CD14-positive monocyte (primary cell): ENCODE measurements at regions not wholly inside any gene's neighbourhood (a gene's known extent, or its start where the extent isn't known, plus 50 kb on each side); places are given as distances from the start of the nearest gene placed in this dataset.

Experiments
- DNase-seq, 3 donors: peaks; one replicate each; pipeline ENCODE4 v3.0.0-alpha.2; 2011 to 2022
- H2AFZ ChIP-seq: 2 replicates; pipeline ENCODE4 v1.6.0; 2012; ENCODE audit warnings: mild to moderate bottlenecking, low read depth, low read length, inconsistent platforms; ENCODE audit not compliant: insufficient read depth, poor library complexity, severe bottlenecking
- H3K27ac ChIP-seq, 2 donors: 1 replicate in 1 of 2; 2 replicates in 1 of 2; pipeline ENCODE4 v1.5.1; 2012 to 2013; ENCODE audit warnings: low read length in 2 of 2, control low read depth in 1 of 2, inconsistent platforms in 1 of 2, low read depth in 1 of 2, mild to moderate bottlenecking in 1 of 2
- H3K27me3 ChIP-seq, 2 donors: one replicate each; pipeline versions ENCODE4 v1.6.0 to v1.6.1; 2011 to 2013; ENCODE audit warnings: low read length in 2 of 2; ENCODE audit not compliant: control insufficient read depth in 2 of 2, insufficient read depth in 2 of 2
- H3K36me3 ChIP-seq, 2 donors: replicated peaks in 1 of 2; 1 replicate in 1 of 2; 2 replicates in 1 of 2; pipeline versions ENCODE4 v1.5.1 to v1.6.1; 2012 to 2013; ENCODE audit warnings: low read length in 2 of 2, control low read depth in 1 of 2, inconsistent platforms in 1 of 2, mild to moderate bottlenecking in 1 of 2; ENCODE audit not compliant: insufficient read depth in 2 of 2, control insufficient read depth in 1 of 2
- H3K4me1 ChIP-seq, 2 donors: 1 replicate in 1 of 2; 2 replicates in 1 of 2; pipeline versions ENCODE4 v1.5.1 to v1.6.1; 2012 to 2013; ENCODE audit warnings: low read length in 2 of 2, control low read depth in 1 of 2, inconsistent platforms in 1 of 2, mild to moderate bottlenecking in 1 of 2, moderate library complexity in 1 of 2; ENCODE audit not compliant: insufficient read depth in 2 of 2, control insufficient read depth in 1 of 2
- H3K4me2 ChIP-seq: replicated peaks from 2 replicates; pipeline ENCODE3; 2012; ENCODE audit warnings: low read length, moderate library complexity, mild to moderate bottlenecking; ENCODE audit not compliant: poor library complexity, severe bottlenecking; ENCODE audit errors: extremely low read depth
- H3K4me3 ChIP-seq, 3 experiments: fragments of 200-600 bp in 1 of 3; sonication (generic) in 1 of 3; replicated peaks in 1 of 3; 1 replicate in 2 of 3; 2 replicates in 1 of 3; pipeline ENCODE4 v1.5.1; 2011 to 2013; ENCODE audit warnings: low read length in 3 of 3, mild to moderate bottlenecking in 3 of 3, control low read depth in 2 of 3, low read depth in 2 of 3, inconsistent platforms in 1 of 3, moderate library complexity in 1 of 3
- H3K79me2 ChIP-seq: 2 replicates; pipeline ENCODE4 v1.6.0; 2012; ENCODE audit warnings: mild to moderate bottlenecking, control low read depth, inconsistent platforms, low read length, moderate library complexity; ENCODE audit not compliant: insufficient read depth
- H3K9ac ChIP-seq: 2 replicates; pipeline ENCODE4 v1.6.0; 2017; ENCODE audit warnings: low read length, mild to moderate bottlenecking; ENCODE audit not compliant: insufficient read depth, poor library complexity, severe bottlenecking
- H3K9me3 ChIP-seq, 2 donors: replicated peaks in 1 of 2; 1 replicate in 1 of 2; 2 replicates in 1 of 2; pipeline versions ENCODE4 v1.5.1 to v1.6.1; 2012 to 2013; ENCODE audit warnings: low read length in 2 of 2, control low read depth in 1 of 2; ENCODE audit not compliant: control insufficient read depth in 1 of 2, insufficient read depth in 1 of 2
- H4K20me1 ChIP-seq: 2 replicates; pipeline ENCODE4 v1.6.0; 2012; ENCODE audit warnings: mild to moderate bottlenecking, low read length, control low read depth, moderate library complexity; ENCODE audit not compliant: insufficient read depth
- H3K27ac Mint-ChIP-seq, 7 donors: one replicate each; pipeline ENCODE4 v1.8.0; 2020; ENCODE audit warnings: mild to moderate bottlenecking in 7 of 7, mixed read lengths in 7 of 7, moderate library complexity in 6 of 7, inconsistent platforms in 2 of 7
- H3K27me3 Mint-ChIP-seq, 3 donors: one replicate each; pipeline ENCODE4 v1.8.0; 2021 to 2022; ENCODE audit warnings: low read depth in 3 of 3, mild to moderate bottlenecking in 3 of 3, mixed read lengths in 3 of 3, moderate library complexity in 3 of 3, inconsistent platforms in 1 of 3
- H3K36me3 Mint-ChIP-seq, 2 donors: one replicate each; pipeline ENCODE4 v1.8.0; 2020; ENCODE audit warnings: mixed read lengths in 2 of 2, inconsistent platforms in 1 of 2, mild to moderate bottlenecking in 1 of 2
- H3K4me1 Mint-ChIP-seq: one replicate; pipeline ENCODE4 v1.8.0; 2020; ENCODE audit warnings: mild to moderate bottlenecking, mixed read lengths
- H3K4me3 Mint-ChIP-seq, 2 donors: one replicate each; pipeline ENCODE4 v1.8.0; 2020; ENCODE audit warnings: mild to moderate bottlenecking in 2 of 2, mixed read lengths in 2 of 2, moderate library complexity in 1 of 2
- H3K9me3 Mint-ChIP-seq, 7 donors: one replicate each; pipeline ENCODE4 v1.8.0; 2020 to 2022; ENCODE audit warnings: mixed read lengths in 7 of 7, mild to moderate bottlenecking in 6 of 7, moderate library complexity in 6 of 7, inconsistent platforms in 2 of 7
- CTCF ChIP-seq: fragments of 200-600 bp; IDR thresholded peaks from one replicate; pipeline ENCODE4 v1.8.0; 2022; ENCODE audit warnings: antibody characterized with exemption, mild to moderate bottlenecking
- WGBS: methylation state at CpG from one replicate; pipeline ENCODE4 v1.1.5; 2013; ENCODE audit warnings: missing lambda C conversion rate; ENCODE audit not compliant: insufficient coverage; 5-methylcytosine and 5-hydroxymethylcytosine counted together
- intact Hi-C, 2 donors: fragments of 100-400 bp; cut with micrococcal nuclease; formaldehyde crosslinking; loops; one replicate each; pipeline versions ENCODE4 v1.15.0 to v1.15.1; 2023

GRCh38 chr11:59271247-59271755, 58.6 kb upstream of the MPEG1 start:
- no peaks in the 10 kb centered on the region for H3K36me3 ChIP-seq
- H4K20me1 ChIP-seq, result no peaks in the 10 kb centered on the region
- peaks cover 70 to 92% of the 10 kb centered on the region in 2 donors for H3K4me1 ChIP-seq
- WGBS, result no CpG with 5 or more reads among the region's 4 CpGs
- no peaks in the 10 kb centered on the region for H3K27me3 ChIP-seq
- DNase-seq, result no peak
- peaks cover 0 to 3% (median 0%) of the 10 kb centered on the region in 3 donors for H3K27me3 Mint-ChIP-seq
- peak overlapping the region; percentile 88 to 98 (median 96) for H3K27ac Mint-ChIP-seq
- peaks cover 0 to 4% (median 0%) of the 10 kb centered on the region in 7 donors for H3K9me3 Mint-ChIP-seq
- TF ChIP-seq CTCF, result no peak
- H3K9me3 ChIP-seq, result no peaks in the 10 kb centered on the region
- peaks cover 90% of the 10 kb centered on the region for H3K4me1 Mint-ChIP-seq
- intact Hi-C loops, result loop anchor here in 1 of 2 donors (5.0 kb wide), 1 partner anchor 49 kb away; no protein-coding TSS in a partner anchor
- no peak overlapping the region for H3K4me3 ChIP-seq
- no peak overlapping the region for H3K9ac ChIP-seq
- no peak overlapping the region for H2AFZ ChIP-seq
- peak overlapping the region; percentile 3 for H3K4me2 ChIP-seq
- H3K27ac ChIP-seq, result peak overlapping the region in 1 of 2 donors; percentile 72
- no peak overlapping the region for H3K4me3 Mint-ChIP-seq
- H3K36me3 Mint-ChIP-seq, result peaks cover 0 to 9% of the 10 kb centered on the region in 2 donors
- H3K79me2 ChIP-seq, result no peaks in the 10 kb centered on the region

- Histone ChIP-seq H3K27ac (no peak overlapping the region), H3K4me1 (peaks cover 48 to 72% of the 10 kb centered on the region in 2 donors), H3K36me3 (no peaks in the 10 kb centered on the region), H3K9ac (no peak overlapping the region), H3K27me3 (no peaks in the 10 kb centered on the region), H2AFZ (no peak overlapping the region), H3K4me3 (no peak overlapping the region), H4K20me1 (no peaks in the 10 kb centered on the region), H3K4me2 (no peak overlapping the region), H3K9me3 (no peaks in the 10 kb centered on the region), H3K79me2 (no peaks in the 10 kb centered on the region)
- WGBS, result 42% methylated on average over 4 of the region's 7 CpGs
- Mint-ChIP-seq H3K36me3 (peaks cover 0 to 9% of the 10 kb centered on the region in 2 donors), H3K9me3 (peaks cover 0 to 2% (median 0%) of the 10 kb centered on the region in 7 donors), H3K27ac (peak overlapping the region in 6 of 7 donors; percentile 4 to 78 (median 68)), H3K27me3 (peaks cover 0 to 3% (median 0%) of the 10 kb centered on the region in 3 donors), H3K4me1 (peaks cover 66% of the 10 kb centered on the region), H3K4me3 (no peak overlapping the region)
- no peak for DNase-seq
- no peak for TF ChIP-seq CTCF
- intact Hi-C loops, result no loop called here
Measured at GRCh38 chr11:59267736-59268475, 55.2 kb upstream of the MPEG1 start.
